Umbilical cord (tissue), 1 donor: ENCODE measurements at regions not wholly inside any gene's neighbourhood (a gene's known extent, or its start where the extent isn't known, plus 50 kb on each side); places are given as distances from the start of the nearest gene placed in this dataset.
A peak's percentile ranks its signal among the peaks of the same experiment; 100 is the strongest.
"Not testable (repeated sequence)": the region's sequence is repeated elsewhere in the genome, so short reads cannot be mapped to it uniquely, and the experiment has no call there.

Source experiments
- DNase-seq: peaks from one replicate; pipeline ENCODE4 v3.0.0-alpha.2; 2015; ENCODE audit warnings: low spot score

DNA sequence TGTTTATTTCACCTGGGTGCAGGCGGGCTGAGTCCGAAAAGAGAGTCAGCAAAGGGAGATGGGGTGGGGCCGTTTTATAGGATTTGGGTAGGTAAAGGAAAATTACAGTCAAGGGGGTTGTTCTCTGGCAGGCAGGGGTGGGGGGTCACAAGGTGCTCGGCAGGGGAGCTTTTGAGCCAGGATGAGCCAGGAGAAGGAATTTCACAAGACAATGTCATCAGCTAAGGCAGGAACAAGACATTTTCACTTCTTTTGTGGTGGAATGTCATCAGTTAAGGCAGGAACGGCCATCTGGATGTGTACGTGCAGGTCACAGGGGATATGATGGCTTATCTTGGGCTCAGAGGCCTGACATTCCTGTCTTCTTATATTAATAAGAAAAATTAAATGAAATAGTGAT is 115.8 kb upstream of the KCNJ3 start:
- not testable (repeated sequence) for DNase-seq

DNA sequence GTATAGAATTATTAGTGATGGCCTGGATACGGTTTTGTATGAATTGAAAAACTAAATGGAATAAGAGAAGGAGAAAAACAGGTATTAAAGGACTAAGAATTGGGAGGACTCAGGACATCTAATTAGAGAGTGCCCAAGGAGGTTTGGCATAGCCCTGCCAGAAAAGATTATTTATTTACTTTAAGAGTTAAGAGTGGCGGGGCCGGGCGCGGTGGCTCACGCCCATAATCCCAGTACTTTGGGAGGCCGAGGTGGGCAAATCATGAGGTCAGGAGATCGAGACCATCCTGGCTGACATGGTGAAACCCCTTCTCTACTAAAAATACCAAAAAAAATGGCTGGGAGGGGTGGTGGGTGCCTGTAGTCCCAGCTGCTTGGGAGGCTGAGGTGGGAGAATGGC is 115.2 kb upstream of the KCNJ3 start:
- DNase-seq: not testable (repeated sequence)

DNA sequence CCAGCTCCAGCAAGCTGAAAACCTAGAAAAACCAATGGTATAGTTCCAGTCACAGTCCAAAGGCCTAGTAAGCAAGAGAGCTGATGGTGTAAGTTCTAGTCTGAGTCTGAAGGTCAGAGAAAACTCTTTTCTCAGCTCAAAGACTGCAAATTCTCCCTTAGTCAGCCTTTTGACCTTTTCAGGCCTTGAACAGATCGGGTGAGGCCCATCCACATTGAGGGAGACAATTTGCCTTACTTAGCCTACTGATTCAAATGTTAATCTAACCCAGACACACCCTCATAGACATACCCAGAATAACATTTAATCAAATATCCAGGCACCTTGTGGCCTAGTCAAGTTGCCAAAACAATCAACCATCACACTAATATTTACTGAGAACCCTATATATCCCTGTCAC is 110.8 kb upstream of the KCNJ3 start:
- no peak for DNase-seq

GRCh38 chr2:154588838-154589237 is 109.7 kb upstream of the KCNJ3 start:
- no peak for DNase-seq

- no peak for DNase-seq
Observed at GRCh38 chr2:154589514-154589913, 109.0 kb upstream of the KCNJ3 start.

GRCh38 chr2:154591294-154591820 is 107.1 kb upstream of the KCNJ3 start:
- DNase-seq: no peak

DNA sequence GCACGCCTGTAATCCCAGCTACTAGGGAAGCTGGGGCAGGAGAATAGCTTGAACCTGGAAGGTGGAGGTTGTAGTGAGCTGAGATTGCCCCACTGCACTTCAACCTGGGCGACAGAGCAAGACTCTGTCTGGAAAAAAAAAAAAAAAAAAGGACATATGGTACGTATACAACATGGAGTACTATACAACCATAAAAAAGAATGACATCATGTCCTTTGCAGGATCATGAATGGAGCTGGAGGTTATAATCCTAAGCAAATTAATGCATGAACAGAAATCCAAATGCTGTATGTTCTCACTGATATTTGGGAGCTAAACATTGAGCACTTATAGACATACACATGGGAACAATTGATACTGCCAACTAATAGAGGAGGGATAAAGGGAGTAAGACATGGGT is 99.3 kb upstream of the KCNJ3 start:
- no peak for DNase-seq

- DNase-seq: no peak
Observed at GRCh38 chr2:154600927-154601494, 97.5 kb upstream of the KCNJ3 start.

- no peak for DNase-seq
Observed at GRCh38 chr2:154603682-154604081, 94.8 kb upstream of the KCNJ3 start.

- no peak for DNase-seq
Observed at GRCh38 chr2:154608438-154608837, 90.1 kb upstream of the KCNJ3 start.

DNA sequence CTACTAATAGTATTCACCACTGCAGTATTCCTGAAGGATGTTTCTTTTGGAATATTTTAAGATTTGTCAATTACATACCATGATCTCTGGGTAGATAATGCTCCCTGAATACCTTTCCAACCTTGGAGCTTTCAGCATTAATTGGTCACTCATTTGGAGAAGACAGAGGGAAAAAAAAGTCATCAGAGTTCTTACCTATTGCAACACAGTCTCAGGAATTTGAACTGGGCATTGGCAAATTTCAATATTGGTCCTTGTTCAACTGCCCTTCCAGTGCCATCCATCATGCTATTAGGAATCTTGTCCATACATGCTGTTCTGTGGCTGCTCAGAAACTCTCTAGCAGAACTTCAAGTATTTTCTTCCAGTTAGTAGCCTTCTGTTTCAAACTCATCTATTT is 83.6 kb upstream of the KCNJ3 start:
- DNase-seq: no peak

DNA sequence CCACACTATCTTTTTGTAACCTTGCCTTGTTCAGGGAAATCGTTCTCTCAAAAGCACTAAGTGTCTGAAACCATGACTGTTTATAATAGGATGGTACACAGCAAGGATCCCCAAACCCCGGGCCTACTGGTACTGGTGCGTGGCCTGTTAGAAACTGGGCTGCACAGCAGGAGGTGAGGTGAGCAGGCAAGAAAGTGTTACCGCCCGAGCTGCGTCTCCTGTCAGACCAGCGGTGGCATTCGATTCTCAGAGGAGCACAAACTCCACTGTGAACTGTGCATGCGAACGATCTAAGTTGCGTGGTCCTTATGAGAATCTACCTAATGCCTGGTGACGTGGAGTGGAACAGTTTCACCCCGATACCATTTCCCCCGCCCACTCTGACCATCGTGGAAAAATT is 81.8 kb upstream of the KCNJ3 start:
- no peak for DNase-seq

- DNase-seq: no peak
Observed at GRCh38 chr2:154620471-154620870, 78.0 kb upstream of the KCNJ3 start.

DNA sequence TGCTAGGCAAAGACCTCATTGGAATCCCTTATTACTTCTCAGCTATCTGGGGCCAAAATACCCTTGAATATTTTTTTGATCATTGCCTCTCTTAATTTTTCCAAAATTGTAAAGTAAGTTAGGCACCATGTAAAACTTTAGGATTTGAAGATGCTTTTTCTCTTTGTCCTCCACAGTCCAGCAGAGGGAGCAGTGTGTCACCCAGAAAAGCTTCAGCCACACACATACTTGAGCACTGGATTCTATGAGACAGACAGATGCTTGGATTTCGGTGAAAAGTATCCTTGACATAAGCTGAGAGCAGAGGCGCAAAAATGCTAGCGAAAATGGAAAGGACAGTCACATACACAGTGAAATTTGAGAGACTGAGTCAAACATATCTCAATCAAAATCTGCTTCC is 74.7 kb upstream of the KCNJ3 start:
- DNase-seq: peak; percentile 80

- DNase-seq: peak; percentile 32
Observed at GRCh38 chr2:154637456-154637855, 61.0 kb upstream of the KCNJ3 start.

DNA sequence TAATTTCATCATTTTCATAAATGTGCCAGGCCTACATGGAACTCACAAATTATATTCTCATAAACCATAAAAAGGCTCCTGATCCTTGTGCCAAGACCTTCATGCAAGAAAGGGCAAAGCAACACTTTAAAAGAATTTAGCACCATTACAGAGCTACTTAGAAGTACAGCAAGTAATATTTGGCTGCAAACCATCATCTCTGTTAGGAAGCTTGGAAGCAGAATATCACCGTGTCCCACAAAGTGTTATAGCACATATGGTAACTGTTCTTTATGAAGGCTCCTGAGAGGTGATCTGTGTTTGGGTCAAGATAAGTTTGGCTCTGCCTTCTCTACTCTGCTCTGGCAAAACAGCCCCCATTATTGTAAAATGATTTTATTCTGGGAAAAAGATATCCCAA is 59.7 kb upstream of the KCNJ3 start:
- DNase-seq: no peak

DNA sequence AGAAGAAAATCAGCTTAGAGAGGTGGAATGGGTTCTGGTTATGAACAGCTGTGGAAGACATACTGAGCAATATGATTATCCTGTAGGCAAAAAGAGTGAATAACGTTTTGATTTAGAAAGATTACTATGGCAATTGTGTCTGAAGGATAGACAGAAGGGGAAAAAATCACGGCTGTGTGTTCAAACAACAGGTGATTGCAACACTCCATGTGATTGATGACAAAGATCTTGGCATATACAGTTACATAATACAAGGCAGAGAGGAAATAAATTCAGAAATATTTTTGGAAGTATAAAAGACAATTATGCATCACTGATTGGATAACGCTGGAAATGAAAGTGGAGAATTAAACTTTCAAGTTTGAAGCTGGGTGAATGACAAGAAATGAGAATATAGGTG is 58.5 kb upstream of the KCNJ3 start:
- no peak for DNase-seq
